GM18499 (cell line): ENCODE measurements at regions not wholly inside any gene's neighbourhood (a gene's known extent, or its start where the extent isn't known, plus 50 kb on each side); places are given as distances from the start of the nearest gene placed in this dataset.

ENCODE experiments used
- ATAC-seq: cut with Tn5 transposase; IDR thresholded peaks from one replicate; pipeline ENCODE4 v1.9.1; 2021; ENCODE audit warnings: moderate number of reproducible peaks; ENCODE audit not compliant: insufficient read depth, unreplicated experiment

DNA sequence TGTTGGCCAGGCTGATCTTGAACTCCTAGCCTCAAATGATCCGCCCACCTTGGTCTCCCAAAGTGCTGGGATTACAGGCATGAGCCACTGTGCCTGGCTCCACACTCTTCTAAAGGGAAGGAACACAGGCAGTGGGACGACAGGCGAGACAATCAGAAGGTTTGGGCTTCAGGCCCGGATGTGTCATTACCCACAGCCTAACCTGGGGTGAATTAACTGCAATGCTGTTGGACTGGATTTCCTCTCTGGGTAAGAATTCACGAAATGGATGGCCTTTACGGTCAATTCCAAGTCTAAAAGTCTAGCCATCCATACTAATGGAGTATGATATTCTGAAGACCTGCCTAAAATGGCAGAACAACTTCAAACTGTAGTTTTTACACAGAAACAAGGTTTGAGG, 83.7 kb upstream of the CCDC28A start:
- no peak for ATAC-seq

GRCh38 chr6:138690975-138691594, 82.5 kb upstream of the CCDC28A start:
- no peak for ATAC-seq

DNA sequence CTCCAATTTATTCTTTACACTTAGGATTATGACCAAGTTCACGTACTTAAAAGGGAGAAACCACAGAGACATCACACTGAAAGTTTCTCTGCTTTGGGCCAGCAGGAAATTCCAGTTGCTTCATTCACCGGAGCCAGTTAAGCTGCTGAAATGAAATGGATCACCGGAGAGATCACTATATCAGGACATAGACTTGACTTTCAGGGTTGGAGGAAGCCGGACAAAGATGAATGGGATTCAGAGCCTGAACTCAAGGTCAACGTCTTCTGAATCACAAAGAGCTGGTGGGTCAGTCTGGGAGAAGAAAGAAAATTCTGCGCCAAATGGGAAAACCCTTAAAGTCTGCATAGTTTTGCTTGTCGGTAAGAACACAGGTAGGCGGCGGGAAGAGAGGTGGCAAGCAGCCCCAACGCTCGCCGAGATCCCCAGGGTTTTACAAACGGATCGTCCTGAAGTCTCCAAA, 81.9 kb upstream of the CCDC28A start:
- ATAC-seq: no peak

DNA sequence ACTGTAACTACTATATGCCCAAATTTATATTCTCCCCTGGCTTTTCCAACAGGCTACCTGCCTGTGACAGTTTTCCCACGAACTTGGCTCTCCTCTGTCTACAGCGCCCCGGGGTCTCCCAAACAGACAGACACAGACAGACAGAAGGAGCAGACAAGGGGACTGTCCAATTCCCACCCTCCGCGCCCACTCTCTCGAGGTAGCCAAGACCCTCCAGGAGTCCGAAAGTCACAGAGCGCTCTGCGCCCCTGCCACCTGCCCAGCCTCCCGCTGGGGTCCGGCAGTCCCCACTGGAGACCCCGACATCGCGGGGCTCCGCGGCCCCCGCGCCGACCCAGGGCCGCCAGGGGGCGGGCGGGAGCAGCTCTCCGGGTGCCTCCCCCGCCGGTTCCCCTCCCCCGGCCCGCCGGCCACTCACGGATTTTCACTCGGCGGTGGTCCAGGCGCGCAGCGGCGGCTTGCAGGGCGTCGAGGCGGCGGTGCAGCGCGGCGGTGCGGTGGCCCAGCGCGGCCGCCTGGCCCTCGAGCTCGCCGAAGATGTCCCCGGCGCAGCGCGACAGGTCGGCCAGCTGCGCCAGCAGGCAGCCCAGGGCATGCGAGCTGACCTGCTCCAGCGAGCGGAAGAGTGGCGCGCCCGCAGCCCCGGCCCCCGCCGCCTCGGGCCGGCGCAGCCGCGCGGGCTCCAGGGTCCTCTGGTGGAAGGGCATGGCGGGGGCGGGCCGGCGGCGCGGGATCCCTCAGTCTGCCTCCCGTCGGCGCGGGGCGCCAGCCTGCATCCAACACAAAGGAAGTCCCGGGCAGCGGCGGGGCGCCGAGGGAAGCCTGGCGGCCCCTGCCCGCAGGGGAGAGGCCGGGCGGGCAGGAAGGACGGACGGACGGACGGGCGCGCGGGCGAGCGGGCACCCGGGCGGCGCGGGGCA, 81.3 kb upstream of the CCDC28A start:
- no peak for ATAC-seq

- ATAC-seq: no peak
These were observed 80.3 kb upstream of the CCDC28A start for GRCh38 chr6:138692978-138693909.

- ATAC-seq: no peak
These were observed 78.4 kb upstream of the CCDC28A start for GRCh38 chr6:138695193-138695592.

GRCh38 chr6:138714493-138714892, 59.1 kb upstream of the CCDC28A start:
- ATAC-seq: no peak

- ATAC-seq: no peak
These were observed 57.6 kb upstream of the CCDC28A start for GRCh38 chr6:138716013-138716412.

DNA sequence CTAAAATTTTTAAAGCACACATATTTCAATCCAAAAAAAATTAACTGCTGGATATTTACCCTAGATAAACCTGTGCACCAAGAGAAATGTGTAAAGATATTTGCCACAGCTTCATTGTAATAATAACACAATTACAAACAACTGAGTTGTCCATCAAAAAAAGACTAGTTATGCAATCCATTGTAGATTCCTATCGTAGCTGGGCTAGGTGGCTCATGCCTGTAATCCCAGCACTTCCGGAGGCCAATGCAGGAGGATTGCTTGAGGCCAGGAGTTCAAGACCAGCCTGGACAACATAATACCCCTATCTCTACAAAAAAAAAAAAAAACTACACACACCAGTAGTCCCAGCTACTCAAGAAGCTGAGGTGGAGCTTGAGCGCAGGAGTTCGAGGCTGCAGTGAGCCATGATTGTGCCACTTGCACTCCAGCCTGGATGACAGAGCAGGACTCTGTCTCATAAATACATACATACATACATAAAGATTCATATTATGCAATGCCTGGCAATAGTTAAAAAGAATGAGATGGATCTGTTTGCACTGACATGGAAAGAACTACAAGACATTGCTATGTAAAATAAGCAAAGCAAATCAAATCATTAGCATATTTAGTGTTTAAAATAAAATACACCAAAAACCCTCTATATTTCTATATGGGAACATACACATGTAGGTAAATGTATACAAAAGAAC, 56.5 kb upstream of the CCDC28A start:
- ATAC-seq: no peak

GRCh38 chr6:138719011-138719635, 54.4 kb upstream of the CCDC28A start:
- ATAC-seq: no peak

DNA sequence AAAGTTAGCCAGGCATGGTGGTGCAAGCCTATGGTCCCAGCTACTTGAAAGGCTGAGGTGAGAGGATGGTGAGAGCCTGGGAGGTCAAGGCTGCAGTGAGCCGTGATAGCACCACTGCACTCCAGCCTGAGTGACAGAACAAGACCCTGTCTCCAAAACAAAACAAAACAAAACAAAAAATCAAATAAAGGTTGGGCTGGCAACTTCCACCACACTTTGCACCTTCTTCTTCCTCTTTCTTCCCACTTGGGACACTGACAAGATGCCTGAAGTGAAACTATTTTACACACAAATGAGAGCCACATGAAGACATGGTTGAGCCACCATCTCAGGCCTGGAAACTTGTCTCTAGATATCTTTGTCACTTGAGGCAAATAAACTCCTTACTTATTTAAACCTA, 53.8 kb upstream of the CCDC28A start:
- no peak for ATAC-seq

- ATAC-seq: no peak
These were observed 50.9 kb upstream of the CCDC28A start for GRCh38 chr6:138722425-138723371.
